ENCODE measurements at regions not wholly inside any gene's neighbourhood (a gene's known extent, or its start where the extent isn't known, plus 50 kb on each side); places are given as distances from the start of the nearest gene placed in this dataset.

- H3K27ac ChIP-seq (ENCODE audit: low read depth in 2 of 2, low read length in 2 of 2): no peak overlapping the region
- TF ChIP-seq, protein P1, sequence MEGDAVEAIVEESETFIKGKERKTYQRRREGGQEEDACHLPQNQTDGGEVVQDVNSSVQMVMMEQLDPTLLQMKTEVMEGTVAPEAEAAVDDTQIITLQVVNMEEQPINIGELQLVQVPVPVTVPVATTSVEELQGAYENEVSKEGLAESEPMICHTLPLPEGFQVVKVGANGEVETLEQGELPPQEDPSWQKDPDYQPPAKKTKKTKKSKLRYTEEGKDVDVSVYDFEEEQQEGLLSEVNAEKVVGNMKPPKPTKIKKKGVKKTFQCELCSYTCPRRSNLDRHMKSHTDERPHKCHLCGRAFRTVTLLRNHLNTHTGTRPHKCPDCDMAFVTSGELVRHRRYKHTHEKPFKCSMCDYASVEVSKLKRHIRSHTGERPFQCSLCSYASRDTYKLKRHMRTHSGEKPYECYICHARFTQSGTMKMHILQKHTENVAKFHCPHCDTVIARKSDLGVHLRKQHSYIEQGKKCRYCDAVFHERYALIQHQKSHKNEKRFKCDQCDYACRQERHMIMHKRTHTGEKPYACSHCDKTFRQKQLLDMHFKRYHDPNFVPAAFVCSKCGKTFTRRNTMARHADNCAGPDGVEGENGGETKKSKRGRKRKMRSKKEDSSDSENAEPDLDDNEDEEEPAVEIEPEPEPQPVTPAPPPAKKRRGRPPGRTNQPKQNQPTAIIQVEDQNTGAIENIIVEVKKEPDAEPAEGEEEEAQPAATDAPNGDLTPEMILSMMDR (IDR thresholded peaks at IDR 0.05; ENCODE audit: borderline replicate concordance, extremely low read depth, insufficient read depth): no peak
- no peak overlapping the region for H3K4me3 ChIP-seq (ENCODE audit: low read length in 3 of 3)
- no peaks in the 10 kb centered on the region for H3K36me3 ChIP-seq (ENCODE audit: control insufficient read depth in 2 of 3, insufficient read depth in 3 of 3, low read length in 3 of 3)
- H3K27me3 ChIP-seq (ENCODE audit: control insufficient read depth, insufficient read depth, low read length): no peaks in the 10 kb centered on the region
- no peak for FAIRE-seq
- DNase-seq: no peak
- H3K9ac ChIP-seq (ENCODE audit: low read length in 3 of 3): no peak overlapping the region
- H3K9me3 ChIP-seq (ENCODE audit: control insufficient read depth in 2 of 3, insufficient read depth in 1 of 3, low read length in 3 of 3): no peaks in the 10 kb centered on the region
- H3K4me1 ChIP-seq (ENCODE audit: control insufficient read depth in 2 of 3, insufficient read depth in 2 of 3, low read depth in 1 of 3, low read length in 3 of 3): peaks cover 0 to 9% (median 0%) of the 10 kb centered on the region in 3 donors
- intact Hi-C loops (cut with DNase I): no loop called here
Observed at GRCh38 chr20:50336661-50337060, 146.0 kb downstream of the CEBPB start.

GRCh38 chr20:50337521-50338466 is 147.2 kb downstream of the CEBPB start:
- intact Hi-C loops (cut with DNase I): no loop called here
- no peak for DNase-seq
- H3K27me3 ChIP-seq (ENCODE audit: control insufficient read depth, insufficient read depth, low read length): no peaks in the 10 kb centered on the region

DNA sequence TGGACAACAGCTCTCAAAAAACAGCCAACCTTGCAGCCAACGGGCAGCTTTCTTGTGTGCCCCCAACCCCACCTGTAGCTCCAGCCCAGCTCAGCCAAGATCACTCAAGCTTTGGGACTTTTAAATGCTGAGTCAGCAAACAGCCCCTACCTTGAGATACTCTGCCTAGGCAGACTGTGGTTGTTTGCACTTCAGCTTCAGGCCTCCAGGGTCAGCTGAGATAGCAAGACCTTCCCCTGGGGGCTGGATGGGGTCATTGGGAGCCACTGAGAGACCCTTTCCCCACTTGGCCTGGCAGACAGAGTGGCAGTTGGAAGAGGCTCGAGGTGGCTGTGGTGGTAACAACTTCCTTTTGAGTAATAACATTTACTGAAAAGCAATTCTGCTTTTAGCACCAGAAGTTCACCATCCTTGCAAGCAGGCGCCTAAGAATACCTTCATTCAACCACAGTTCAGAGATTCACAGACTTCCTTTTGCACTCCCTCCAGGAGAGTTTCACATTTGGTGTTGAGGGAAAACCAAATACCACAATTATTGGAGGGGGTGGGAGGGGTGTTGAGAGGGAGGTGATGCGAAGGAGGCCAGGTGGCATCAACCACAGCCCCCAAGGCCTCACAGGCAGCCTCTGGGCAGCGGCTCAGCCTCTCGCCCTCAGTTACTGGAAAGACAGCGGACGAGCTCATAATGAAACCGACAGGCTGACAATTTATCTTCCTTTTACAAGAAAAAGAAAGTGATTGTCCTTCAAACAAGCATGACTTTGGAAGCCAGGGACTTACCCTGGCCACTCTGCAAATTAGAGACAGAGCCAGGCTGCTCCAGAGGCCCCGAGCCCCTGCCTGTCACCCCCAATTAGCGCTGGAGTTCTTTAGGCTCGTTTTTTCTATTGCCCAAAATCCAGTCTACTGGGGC is 148.1 kb downstream of the CEBPB start:
- no peaks in the 10 kb centered on the region for H3K36me3 ChIP-seq (ENCODE audit: control insufficient read depth in 2 of 3, insufficient read depth in 3 of 3, low read length in 3 of 3)
- H3K9me3 ChIP-seq (ENCODE audit: control insufficient read depth in 2 of 3, insufficient read depth in 1 of 3, low read length in 3 of 3): no peaks in the 10 kb centered on the region
- H3K4me1 ChIP-seq (ENCODE audit: control insufficient read depth in 2 of 3, insufficient read depth in 2 of 3, low read depth in 1 of 3, low read length in 3 of 3): peaks cover 0 to 7% (median 0%) of the 10 kb centered on the region in 3 donors
- H3K4me3 ChIP-seq (ENCODE audit: low read length in 3 of 3): no peak overlapping the region
- intact Hi-C loops (cut with DNase I): no loop called here
- DNase-seq (no peak), FAIRE-seq (no peak)
- TF ChIP-seq, protein P1 (IDR thresholded peaks at IDR 0.05; ENCODE audit: borderline replicate concordance, extremely low read depth, insufficient read depth): no peak
- no peak overlapping the region for H3K9ac ChIP-seq (ENCODE audit: low read length in 3 of 3)
- H3K27me3 ChIP-seq (ENCODE audit: control insufficient read depth, insufficient read depth, low read length): no peaks in the 10 kb centered on the region
- peak overlapping the region in 1 of 2 donors; percentile 62 for H3K27ac ChIP-seq (ENCODE audit: low read depth in 2 of 2, low read length in 2 of 2)

More at GRCh38 chr20:50337521-50338466, 147.2 kb downstream of the CEBPB start:
- Histone ChIP-seq H3K36me3 (ENCODE audit: control insufficient read depth in 2 of 3, insufficient read depth in 3 of 3, low read length in 3 of 3) (no peaks in the 10 kb centered on the region), H3K9me3 (ENCODE audit: control insufficient read depth in 2 of 3, insufficient read depth in 1 of 3, low read length in 3 of 3) (no peaks in the 10 kb centered on the region), H3K4me3 (ENCODE audit: low read length in 3 of 3) (no peak overlapping the region), H3K4me1 (ENCODE audit: control insufficient read depth in 2 of 3, insufficient read depth in 2 of 3, low read depth in 1 of 3, low read length in 3 of 3) (peaks cover 0 to 9% (median 0%) of the 10 kb centered on the region in 3 donors), H3K27ac (ENCODE audit: low read depth in 2 of 2, low read length in 2 of 2) (no peak overlapping the region), H3K9ac (ENCODE audit: low read length in 3 of 3) (no peak overlapping the region)
- FAIRE-seq: no peak
- TF ChIP-seq, protein P1 (IDR thresholded peaks at IDR 0.05; ENCODE audit: borderline replicate concordance, extremely low read depth, insufficient read depth): no peak

All from kidney (tissue), 13 donors.